Left kidney (tissue), 1 donor: ENCODE measurements at regions not wholly inside any gene's neighbourhood (a gene's known extent, or its start where the extent isn't known, plus 50 kb on each side); places are given as distances from the start of the nearest gene placed in this dataset.

Experiments used
- DNase-seq: peaks from one replicate; pipeline ENCODE4 v3.0.0-alpha.2; 2013

- DNase-seq, result no peak
These were observed 587.4 kb upstream of the MDFIC2 start for GRCh38 chr3:70899816-70900215.

GRCh38 chr3:70890020-70890394 lies 577.6 kb upstream of the MDFIC2 start:
- DNase-seq, result peak; percentile 26

- DNase-seq, result no peak
These were observed 577.0 kb upstream of the MDFIC2 start for GRCh38 chr3:70889162-70890019.

GRCh38 chr3:70885636-70886035 lies 573.2 kb upstream of the MDFIC2 start:
- DNase-seq, result no peak

GRCh38 chr3:70882104-70882503 lies 569.7 kb upstream of the MDFIC2 start:
- DNase-seq, result no peak

- DNase-seq, result no peak
These were observed 568.0 kb upstream of the MDFIC2 start for GRCh38 chr3:70880421-70880820.

- DNase-seq, result no peak
These were observed 563.7 kb upstream of the MDFIC2 start for GRCh38 chr3:70876154-70876553.

GRCh38 chr3:70874196-70874595 lies 561.8 kb upstream of the MDFIC2 start:
- no peak for DNase-seq

GRCh38 chr3:70873686-70874085 lies 561.2 kb upstream of the MDFIC2 start:
- DNase-seq, result no peak

- DNase-seq, result no peak
These were observed 559.6 kb upstream of the MDFIC2 start for GRCh38 chr3:70871909-70872656.

- DNase-seq, result no peak
These were observed 558.1 kb upstream of the MDFIC2 start for GRCh38 chr3:70870576-70870975.

GRCh38 chr3:70868561-70868960 lies 556.1 kb upstream of the MDFIC2 start:
- DNase-seq, result no peak

GRCh38 chr3:70863049-70863448 lies 550.6 kb upstream of the MDFIC2 start:
- DNase-seq, result no peak

GRCh38 chr3:70861855-70862254 lies 549.4 kb upstream of the MDFIC2 start:
- DNase-seq, result no peak

GRCh38 chr3:70861234-70861633 lies 548.8 kb upstream of the MDFIC2 start:
- DNase-seq, result no peak

GRCh38 chr3:70857916-70858315 lies 545.5 kb upstream of the MDFIC2 start:
- no peak for DNase-seq

GRCh38 chr3:70856414-70857162 lies 544.1 kb upstream of the MDFIC2 start:
- no peak for DNase-seq

GRCh38 chr3:70855149-70855548 lies 542.7 kb upstream of the MDFIC2 start:
- DNase-seq, result no peak

- no peak for DNase-seq
These were observed 541.7 kb upstream of the MDFIC2 start for GRCh38 chr3:70854108-70854507.

- no peak for DNase-seq
These were observed 540.9 kb upstream of the MDFIC2 start for GRCh38 chr3:70853161-70853944.

- no peak for DNase-seq
These were observed 537.7 kb upstream of the MDFIC2 start for GRCh38 chr3:70849911-70850699.
